SK-N-SH (cell line): ENCODE measurements at regions not wholly inside any gene's neighbourhood (a gene's known extent, or its start where the extent isn't known, plus 50 kb on each side); places are given as distances from the start of the nearest gene placed in this dataset.
A peak's percentile ranks its signal among the peaks of the same experiment; 100 is the strongest.

ENCODE experiments used
- CTCF ChIA-PET: fragments of 300-600, 350-600 bp; formaldehyde crosslinking; extraction: SDS; loops from one replicate; lab custom pipeline; 2021; lab: Yijun Ruan, JAX
- POLR2A ChIA-PET: fragments of 350-600 bp; sonication (Branson Sonifier 250); formaldehyde crosslinking; extraction: SDS; loops from one replicate; lab custom pipeline; 2020; ENCODE audit warnings: antibody characterized with exemption, inconsistent platforms; lab: Yijun Ruan, JAX
- DNase-seq: peaks from one replicate; pipeline ENCODE4 v3.0.0; 2012
- H2AFZ ChIP-seq: fragments of 200-600 bp; sonication (generic); 2 replicates; pipeline ENCODE4 v1.8.1; 2016; ENCODE audit warnings: antibody characterized with exemption, mild to moderate bottlenecking, low read depth
- H3F3A ChIP-seq: fragments of 200-600 bp; sonication (generic); replicated peaks from 2 replicates; pipeline ENCODE3; 2016; ENCODE audit warnings: antibody characterized with exemption, mild to moderate bottlenecking; ENCODE audit not compliant: insufficient read depth
- H3K27ac ChIP-seq, 2 experiments: fragments of 200-500 bp in 1 of 2; fragments of 200-600 bp in 1 of 2; sonication (Bioruptor generic) in 1 of 2; sonication (generic), shearing (Covaris generic) in 1 of 2; 2 replicates each; pipeline versions ENCODE4 v1.5.1 to v1.6.1; 2014 to 2016; ENCODE audit warnings: low read depth in 2 of 2, inconsistent platforms in 1 of 2, low read length in 1 of 2, mild to moderate bottlenecking in 1 of 2, mixed read lengths in 1 of 2
- H3K27me3 ChIP-seq: fragments of 200-600 bp; sonication (generic), shearing (Covaris generic); 2 replicates; pipeline ENCODE4 v1.6.1; 2016; ENCODE audit warnings: mixed run types; ENCODE audit not compliant: insufficient read depth
- H3K36me3 ChIP-seq, 2 experiments: fragments of 200-500 bp in 1 of 2; fragments of 200-600 bp in 1 of 2; sonication (Bioruptor generic) in 1 of 2; sonication (generic) in 1 of 2; replicated peaks in 1 of 2; 2 replicates each; pipeline versions ENCODE3 to v1.5.1; 2014 to 2016; ENCODE audit warnings: low read length in 1 of 2, mild to moderate bottlenecking in 1 of 2; ENCODE audit not compliant: insufficient read depth in 2 of 2, control insufficient read depth in 1 of 2
- H3K4me1 ChIP-seq, 2 experiments: fragments of 200-500 bp in 1 of 2; fragments of 200-600 bp in 1 of 2; sonication (Bioruptor generic) in 1 of 2; sonication (generic), shearing (Covaris generic) in 1 of 2; 2 replicates each; pipeline versions ENCODE4 v1.5.1 to v1.6.1; 2014 to 2016; ENCODE audit warnings: low read depth in 1 of 2, low read length in 1 of 2, mixed run types in 1 of 2; ENCODE audit not compliant: insufficient read depth in 2 of 2, control insufficient read depth in 1 of 2
- H3K4me2 ChIP-seq: fragments of 200-600 bp; sonication (generic), shearing (Covaris generic); 2 replicates; pipeline ENCODE4 v1.6.1; 2017; ENCODE audit warnings: mixed run types
- H3K4me3 ChIP-seq, 2 experiments: fragments of 200-500 bp in 1 of 2; fragments of 200-600 bp in 1 of 2; sonication (Bioruptor generic) in 1 of 2; sonication (generic), shearing (Covaris generic) in 1 of 2; 2 replicates each; pipeline versions ENCODE4 v1.5.1 to v1.8.1; 2014 to 2016; ENCODE audit warnings: low read depth in 2 of 2, inconsistent platforms in 1 of 2, low read length in 1 of 2, mild to moderate bottlenecking in 1 of 2, mixed read lengths in 1 of 2, moderate library complexity in 1 of 2
- H3K79me2 ChIP-seq: fragments of 200-600 bp; sonication (generic); 2 replicates; pipeline ENCODE4 v1.8.1; 2017; ENCODE audit warnings: mild to moderate bottlenecking; ENCODE audit not compliant: insufficient read depth
- H3K9ac ChIP-seq: fragments of 200-600 bp; sonication (generic); 2 replicates; pipeline ENCODE4 v1.6.1; 2017; ENCODE audit warnings: mixed run types
- H3K9me2 ChIP-seq: fragments of 200-600 bp; sonication (generic); 2 replicates; pipeline ENCODE4 v1.6.1; 2017; ENCODE audit warnings: mixed run types
- H3K9me3 ChIP-seq: fragments of 200-600 bp; sonication (generic); 2 replicates; pipeline ENCODE4 v1.6.1; 2017; ENCODE audit warnings: mixed run types, mild to moderate bottlenecking, moderate library complexity
- H4K20me1 ChIP-seq: fragments of 200-600 bp; sonication (generic); 2 replicates; pipeline ENCODE4 v1.6.1; 2017; ENCODE audit warnings: mild to moderate bottlenecking, mixed run types; ENCODE audit not compliant: insufficient read depth
- CTCF ChIP-seq: fragments of 200-600 bp; sonication (generic); IDR thresholded peaks from 2 replicates; pipeline ENCODE4 v1.6.1; 2017; ENCODE audit warnings: antibody characterized with exemption, mild to moderate bottlenecking, moderate library complexity
- EP300 ChIP-seq, 2 experiments: IDR thresholded peaks; 2 replicates each; pipeline versions ENCODE4 v1.4.0 to v1.6.1; 2012; ENCODE audit warnings: borderline replicate concordance in 1 of 2, low read depth in 1 of 2, low read length in 1 of 2
- FOXM1 ChIP-seq: IDR thresholded peaks from 2 replicates; pipeline ENCODE4 v1.4.0; 2012; ENCODE audit warnings: low read depth, mild to moderate bottlenecking
- GABPA ChIP-seq: IDR thresholded peaks from 2 replicates; pipeline ENCODE4 v1.4.0; 2012; ENCODE audit warnings: low read depth, mild to moderate bottlenecking
- MEF2A ChIP-seq: IDR thresholded peaks from 2 replicates; pipeline ENCODE4 v1.4.0; 2012; ENCODE audit warnings: low read depth, borderline replicate concordance
- RAD21 ChIP-seq: IDR thresholded peaks from 2 replicates; pipeline ENCODE4 v1.6.1; 2012; ENCODE audit warnings: mild to moderate bottlenecking, low read length
- SMC3 ChIP-seq: IDR thresholded peaks from 2 replicates; pipeline ENCODE4 v1.6.1; 2012; ENCODE audit warnings: low read depth, low read length, improper control_type of control experiment
- TEAD4 ChIP-seq: IDR thresholded peaks from 2 replicates; pipeline ENCODE4 v1.4.0; 2012; ENCODE audit warnings: mild to moderate bottlenecking, borderline replicate concordance; ENCODE audit not compliant: insufficient read depth
- USF1 ChIP-seq: IDR thresholded peaks from 2 replicates; pipeline ENCODE4 v1.4.0; 2012; ENCODE audit warnings: low read depth, borderline replicate concordance
- USF2 ChIP-seq: fragments of 150-350 bp; IDR thresholded peaks from 2 replicates; pipeline ENCODE4 v1.6.1; 2017; ENCODE audit warnings: antibody characterized with exemption, low read length, low read depth, borderline replicate concordance
- WGBS: methylation state at CpG from one replicate; pipeline ENCODE4 v1.1.6; 2017; ENCODE audit warnings: low lambda C conversion rate; 5-methylcytosine and 5-hydroxymethylcytosine counted together

GRCh38 chr15:26037369-26037768, 174.2 kb upstream of the ATP10A start:
- DNase-seq = no peak
- TF ChIP-seq RAD21 (peak; percentile 42; the same call in 1 of the 2 replicates), FOXM1 (no peak)
- TF ChIP-seq, all 33 proteins: peak for 1

GRCh38 chr15:26033493-26033892, 170.4 kb upstream of the ATP10A start:
- Histone ChIP-seq H3K9me2 (no peaks in the 10 kb centered on the region), H3F3A (no peaks in the 10 kb centered on the region), H3K79me2 (no peaks in the 10 kb centered on the region), H3K27ac (no peak overlapping the region), H3K4me3 (no peak overlapping the region), H3K9ac (no peak overlapping the region), H3K27me3 (no peaks in the 10 kb centered on the region), H3K4me2 (no peak overlapping the region), H3K36me3 (no peaks in the 10 kb centered on the region), H3K4me1 (no peaks in the 10 kb centered on the region), H3K9me3 (no peaks in the 10 kb centered on the region), H2AFZ (no peak overlapping the region), H4K20me1 (no peaks in the 10 kb centered on the region)
- CTCF ChIA-PET = interaction anchor here (1.0 kb wide), 1 partner anchor 227 kb away, joined by 4 read pairs; no protein-coding TSS in a partner anchor
- 16% methylated on average over 2 of the region's 2 CpGs for WGBS
- TF ChIP-seq SMC3 (no peak), USF1 (no peak), USF2 (no peak), CTCF (no peak), MEF2A (no peak), TEAD4 (no peak), EP300 (IDR thresholded peaks at IDR 0.05; ENCODE audit: borderline replicate concordance in 1 of 2, low read depth in 1 of 2, low read length in 1 of 2) (no peak), GABPA (no peak)
- POLR2A ChIA-PET = no interaction called here
- no peak for DNase-seq

More at GRCh38 chr15:26037369-26037768, 174.2 kb upstream of the ATP10A start:
- Histone ChIP-seq H3K9me3 (no peaks in the 10 kb centered on the region), H3K4me3 (no peak overlapping the region), H3K9me2 (no peaks in the 10 kb centered on the region), H2AFZ (no peak overlapping the region), H4K20me1 (no peaks in the 10 kb centered on the region), H3K36me3 (no peaks in the 10 kb centered on the region), H3K9ac (no peak overlapping the region), H3F3A (no peaks in the 10 kb centered on the region), H3K27me3 (no peaks in the 10 kb centered on the region), H3K27ac (no peak overlapping the region), H3K79me2 (no peaks in the 10 kb centered on the region), H3K4me1 (no peaks in the 10 kb centered on the region), H3K4me2 (no peak overlapping the region)
- WGBS = 16% methylated on average over 1 of the region's 1 CpG
- POLR2A ChIA-PET = no interaction called here
- CTCF ChIA-PET = interaction anchor here (1.0 kb wide), 1 partner anchor 12 kb away, joined by 3 read pairs; no protein-coding TSS in a partner anchor
